ENCODE measurements at regions not wholly inside any gene's neighbourhood (a gene's known extent, or its start where the extent isn't known, plus 50 kb on each side); places are given as distances from the start of the nearest gene placed in this dataset.

GRCh38 chr15:81895723-81896122 is 150.1 kb downstream of the MEX3B start:
- dilution Hi-C loops (cut with MboI; ENCODE audit: extremely low pct_ligation_motif_present, low sequenced_read_pairs) (no loop called here), intact Hi-C loops (cut with micrococcal nuclease) (no loop called here)
- Histone ChIP-seq H3K4me1 (ENCODE audit: control insufficient read depth, extremely low read depth, insufficient read depth, low read length) (no peaks in the 10 kb centered on the region), H3K27ac (ENCODE audit: insufficient read depth, low read depth, low read length) (no peak overlapping the region), H3K79me2 (ENCODE audit: control insufficient read depth, insufficient read depth, low read length) (no peaks in the 10 kb centered on the region), H3K27me3 (ENCODE audit: control insufficient read depth in 2 of 2, insufficient read depth in 2 of 2, low read length in 2 of 2) (no peaks in the 10 kb centered on the region), H3K9ac (replicated peaks; ENCODE audit: extremely low read depth, insufficient read depth, low read length) (no peak overlapping the region), H3K9me1 (replicated peaks; ENCODE audit: control insufficient read depth, extremely low read depth, insufficient read depth, low read length) (no peaks in the 10 kb centered on the region), H3K36me3 (ENCODE audit: control insufficient read depth in 2 of 2, extremely low read depth in 1 of 2, insufficient read depth in 2 of 2, low read length in 2 of 2) (no peaks in the 10 kb centered on the region), H3K4me2 (ENCODE audit: insufficient read depth, low read length) (no peak overlapping the region), H3K4me3 (replicated peaks in 1 of 3; ENCODE audit: insufficient read depth in 1 of 3, low read depth in 1 of 3, low read length in 3 of 3) (no peak overlapping the region), H4K20me1 (replicated peaks; ENCODE audit: control insufficient read depth, extremely low read depth, insufficient read depth, low read length) (no peaks in the 10 kb centered on the region), H3K9me3 (replicated peaks; ENCODE audit: control insufficient read depth, insufficient read depth, low read length) (no peaks in the 10 kb centered on the region), H2AFZ (ENCODE audit: low read depth, low read length) (no peak overlapping the region)
- FAIRE-seq (no peak), DNase-seq (ENCODE audit: low read depth, low spot score) (no peak)
- no TSS peak for BruUV-seq (replicated peaks)
- ChIA-PET POLR2A (no interaction called here), CTCF (no interaction called here)
- TF ChIP-seq POLR2A (IDR thresholded peaks at IDR 0.05; ENCODE audit: low read depth, low read length) (no peak), JUN (IDR thresholded peaks at IDR 0.05; ENCODE audit: borderline replicate concordance, insufficient read depth, insufficient read length, low read depth) (no peak), MAX (IDR thresholded peaks at IDR 0.05; ENCODE audit: insufficient read depth, insufficient read length) (no peak), MYC (IDR thresholded peaks at IDR 0.05; ENCODE audit: low read depth, low read length) (no peak), FOS (IDR thresholded peaks at IDR 0.05; ENCODE audit: borderline replicate concordance, insufficient read depth, low read length) (no peak), EZH2 (IDR thresholded peaks at IDR 0.05; ENCODE audit: borderline replicate concordance, low read depth, low read length, severe bottlenecking) (no peak), POLR2AphosphoS5 (IDR thresholded peaks at IDR 0.05; ENCODE audit: insufficient read depth, low read depth, low read length) (no peak), CTCF (IDR thresholded peaks at IDR 0.05; ENCODE audit: extremely low read depth in 1 of 2, insufficient read depth in 1 of 2, low read depth in 1 of 2, low read length in 2 of 2) (no peak), GATA2 (IDR thresholded peaks at IDR 0.05; ENCODE audit: insufficient read depth, insufficient read length, low read depth, low read length) (no peak)
